ENCODE measurements at regions not wholly inside any gene's neighbourhood (a gene's known extent, or its start where the extent isn't known, plus 50 kb on each side); places are given as distances from the start of the nearest gene placed in this dataset.
"Not testable (repeated sequence)": the region's sequence is repeated elsewhere in the genome, so short reads cannot be mapped to it uniquely, and the experiment has no call there.

- in situ Hi-C loops (cut with HindIII; ENCODE audit: low pct_ligation_motif_present, low pct_unique_long_range_greater_than_20kb, low sequenced_read_pairs) = no loop called here
- peak; percentile 69 for DNase-seq
Measured at GRCh38 chr7:21326241-21326640, 101.6 kb upstream of the SP4 start.

GRCh38 chr7:21326921-21327320 is 101.0 kb upstream of the SP4 start:
- in situ Hi-C loops (cut with HindIII; ENCODE audit: low pct_ligation_motif_present, low pct_unique_long_range_greater_than_20kb, low sequenced_read_pairs) = no loop called here
- DNase-seq = peak; percentile 85

- in situ Hi-C loops (cut with HindIII; ENCODE audit: low pct_ligation_motif_present, low pct_unique_long_range_greater_than_20kb, low sequenced_read_pairs) = no loop called here
Measured at GRCh38 chr7:21327422-21328409, 100.2 kb upstream of the SP4 start.

GRCh38 chr7:21330462-21331178 is 97.3 kb upstream of the SP4 start:
- DNase-seq = no peak
- in situ Hi-C loops (cut with HindIII; ENCODE audit: low pct_ligation_motif_present, low pct_unique_long_range_greater_than_20kb, low sequenced_read_pairs) = no loop called here

More at GRCh38 chr7:21327422-21328409, 100.2 kb upstream of the SP4 start:
- DNase-seq = peak; percentile 30

- DNase-seq = no peak
- in situ Hi-C loops (cut with HindIII; ENCODE audit: low pct_ligation_motif_present, low pct_unique_long_range_greater_than_20kb, low sequenced_read_pairs) = no loop called here
Measured at GRCh38 chr7:21334906-21335305, 93.0 kb upstream of the SP4 start.

- no peak for DNase-seq
- in situ Hi-C loops (cut with HindIII; ENCODE audit: low pct_ligation_motif_present, low pct_unique_long_range_greater_than_20kb, low sequenced_read_pairs) = no loop called here
Measured at GRCh38 chr7:21336743-21337142, 91.1 kb upstream of the SP4 start.

- in situ Hi-C loops (cut with HindIII; ENCODE audit: low pct_ligation_motif_present, low pct_unique_long_range_greater_than_20kb, low sequenced_read_pairs) = no loop called here
- DNase-seq = no peak
Measured at GRCh38 chr7:21338728-21339164, 89.1 kb upstream of the SP4 start.

- DNase-seq; in situ Hi-C loops (cut with HindIII; ENCODE audit: low pct_ligation_motif_present, low pct_unique_long_range_greater_than_20kb, low sequenced_read_pairs): not testable (repeated sequence)
Measured at GRCh38 chr7:21344900-21345299, 83.0 kb upstream of the SP4 start.

- in situ Hi-C loops (cut with HindIII; ENCODE audit: low pct_ligation_motif_present, low pct_unique_long_range_greater_than_20kb, low sequenced_read_pairs) = no loop called here
Measured at GRCh38 chr7:21345361-21345760, 82.5 kb upstream of the SP4 start.

GRCh38 chr7:21346297-21346696 is 81.6 kb upstream of the SP4 start:
- in situ Hi-C loops (cut with HindIII; ENCODE audit: low pct_ligation_motif_present, low pct_unique_long_range_greater_than_20kb, low sequenced_read_pairs) = no loop called here
- DNase-seq = no peak

More at GRCh38 chr7:21345361-21345760, 82.5 kb upstream of the SP4 start:
- DNase-seq = no peak

- in situ Hi-C loops (cut with HindIII; ENCODE audit: low pct_ligation_motif_present, low pct_unique_long_range_greater_than_20kb, low sequenced_read_pairs) = no loop called here
- no peak for DNase-seq
Measured at GRCh38 chr7:21352540-21353387, 75.1 kb upstream of the SP4 start.

- in situ Hi-C loops (cut with HindIII; ENCODE audit: low pct_ligation_motif_present, low pct_unique_long_range_greater_than_20kb, low sequenced_read_pairs) = no loop called here
- DNase-seq = no peak
Measured at GRCh38 chr7:21353388-21353780, 74.5 kb upstream of the SP4 start.

- DNase-seq = no peak
- in situ Hi-C loops (cut with HindIII; ENCODE audit: low pct_ligation_motif_present, low pct_unique_long_range_greater_than_20kb, low sequenced_read_pairs) = no loop called here
Measured at GRCh38 chr7:21354284-21354683, 73.6 kb upstream of the SP4 start.

GRCh38 chr7:21355406-21355874 is 72.4 kb upstream of the SP4 start:
- no peak for DNase-seq
- in situ Hi-C loops (cut with HindIII; ENCODE audit: low pct_ligation_motif_present, low pct_unique_long_range_greater_than_20kb, low sequenced_read_pairs) = no loop called here

GRCh38 chr7:21356616-21357015 is 71.3 kb upstream of the SP4 start:
- in situ Hi-C loops (cut with HindIII; ENCODE audit: low pct_ligation_motif_present, low pct_unique_long_range_greater_than_20kb, low sequenced_read_pairs) = no loop called here
- no peak for DNase-seq

GRCh38 chr7:21357151-21358097 is 70.5 kb upstream of the SP4 start:
- DNase-seq = no peak
- in situ Hi-C loops (cut with HindIII; ENCODE audit: low pct_ligation_motif_present, low pct_unique_long_range_greater_than_20kb, low sequenced_read_pairs) = no loop called here

- DNase-seq = no peak
- in situ Hi-C loops (cut with HindIII; ENCODE audit: low pct_ligation_motif_present, low pct_unique_long_range_greater_than_20kb, low sequenced_read_pairs) = no loop called here
Measured at GRCh38 chr7:21358648-21359047, 69.2 kb upstream of the SP4 start.

- in situ Hi-C loops (cut with HindIII; ENCODE audit: low pct_ligation_motif_present, low pct_unique_long_range_greater_than_20kb, low sequenced_read_pairs) = no loop called here
Measured at GRCh38 chr7:21359163-21359562, 68.7 kb upstream of the SP4 start.

More at GRCh38 chr7:21359163-21359562, 68.7 kb upstream of the SP4 start:
- no peak for DNase-seq

All from ACHN (cell line).